HepG2 (cell line): ENCODE measurements at regions not wholly inside any gene's neighbourhood (a gene's known extent, or its start where the extent isn't known, plus 50 kb on each side); places are given as distances from the start of the nearest gene placed in this dataset.

Source experiments
- ATAC-seq: fragments of 200-7000 bp; cut with Tn5 transposase; 3 replicates; pipeline ENCODE4 v1.9.1; 2020; ENCODE audit warnings: mild to moderate bottlenecking, moderate library complexity
- BruUV-seq: library from RNA; stranded (reverse); fragments of 400-500 nt; replicated peaks from 2 replicates; lab custom pipeline; 2021; lab: Mats Ljungman, UMichigan
- CTCF ChIA-PET: fragments of 300-600 bp; formaldehyde crosslinking; extraction: SDS; loops from one replicate; lab custom pipeline; 2021; ENCODE audit warnings: low total read pairs, inconsistent platforms, low intra/inter-chr PET ratio; lab: Yijun Ruan, JAX
- POLR2A ChIA-PET: fragments of 350-600 bp; sonication (Branson Sonifier 250); formaldehyde crosslinking; loops from one replicate; lab custom pipeline; 2020; ENCODE audit warnings: antibody characterized with exemption, inconsistent platforms; lab: Yijun Ruan, JAX
- DNase-seq: peaks from one replicate; pipeline ENCODE4 v3.0.0-alpha.2; 2015; ENCODE audit warnings: low spot score
- FAIRE-seq: peaks from 3 replicates; lab custom pipeline; 2011; peaks lifted over from hg19 to GRCh38; lab: Jason Lieb, UNC
- H2AFZ ChIP-seq: one replicate; pipeline ENCODE4 v1.6.1; 2011; ENCODE audit warnings: low read length, inconsistent platforms
- H3K27ac ChIP-seq: fragments of 300-600 bp; 3 replicates; pipeline ENCODE4 v1.8.0; 2011; ENCODE audit warnings: mixed run types, mild to moderate bottlenecking, mixed read lengths, low read length, inconsistent platforms; ENCODE audit not compliant: insufficient read depth; ENCODE audit errors: extremely low read length
- H3K27me3 ChIP-seq, 2 experiments: fragments of 200-600 bp in 1 of 2; 2 replicates in 1 of 2; 3 replicates in 1 of 2; pipeline versions ENCODE4 v1.6.0 to v1.8.0; 2011; ENCODE audit warnings: low read length in 2 of 2, mild to moderate bottlenecking in 2 of 2, moderate library complexity in 2 of 2, inconsistent platforms in 1 of 2; ENCODE audit not compliant: insufficient read depth in 2 of 2, control insufficient read depth in 1 of 2
- H3K36me3 ChIP-seq, 2 experiments: fragments of 200-600 bp in 1 of 2; replicated peaks in 1 of 2; 2 replicates in 1 of 2; 3 replicates in 1 of 2; pipeline versions ENCODE4 v1.5.1 to v1.8.0; 2011; ENCODE audit warnings: low read length in 2 of 2, inconsistent platforms in 1 of 2; ENCODE audit not compliant: insufficient read depth in 2 of 2, control insufficient read depth in 1 of 2
- H3K4me1 ChIP-seq: 2 replicates; pipeline ENCODE4 v1.5.1; 2012; ENCODE audit warnings: low read length, inconsistent platforms; ENCODE audit not compliant: insufficient read depth
- H3K4me2 ChIP-seq: 2 replicates; pipeline ENCODE4 v1.6.0; 2011; ENCODE audit warnings: low read depth, low read length, inconsistent platforms
- H3K4me3 ChIP-seq, 3 experiments: fragments of 200-600 bp in 1 of 3; sonication (generic), shearing (Covaris generic) in 1 of 3; replicated peaks in 1 of 3; 2 replicates each; pipeline ENCODE4 v1.5.1; 2011 to 2016; ENCODE audit warnings: low read length in 3 of 3, inconsistent platforms in 2 of 3, low read depth in 2 of 3, mild to moderate bottlenecking in 2 of 3, control low read depth in 1 of 3, mixed read lengths in 1 of 3; ENCODE audit not compliant: insufficient read depth in 1 of 3
- H3K79me2 ChIP-seq: one replicate; pipeline ENCODE4 v1.6.1; 2011; ENCODE audit warnings: low read length, inconsistent platforms; ENCODE audit not compliant: insufficient read depth
- H3K9ac ChIP-seq: 2 replicates; pipeline ENCODE4 v1.6.0; 2011; ENCODE audit warnings: mild to moderate bottlenecking, low read depth, low read length, inconsistent platforms; ENCODE audit not compliant: insufficient read depth
- H3K9me3 ChIP-seq: 2 replicates; pipeline ENCODE4 v1.5.1; 2012; ENCODE audit warnings: mild to moderate bottlenecking, low read length
- H4K20me1 ChIP-seq: 2 replicates; pipeline ENCODE4 v1.6.0; 2011; ENCODE audit warnings: inconsistent platforms, mild to moderate bottlenecking, low read length, moderate library complexity; ENCODE audit not compliant: insufficient read depth
- DDIT3 ChIP-seq: sonication (generic); formaldehyde crosslinking; IDR thresholded peaks from 2 replicates; pipeline ENCODE4 v1.4.0; 2020; ENCODE audit warnings: mild to moderate bottlenecking, missing genetic modification reagents
- PBX3 ChIP-seq: sonication (generic); formaldehyde crosslinking; IDR thresholded peaks from 2 replicates; pipeline ENCODE4 v1.8.1; 2023; ENCODE audit warnings: missing genetic modification reagents, inconsistent platforms, borderline replicate concordance
- POGK ChIP-seq: sonication (generic); formaldehyde crosslinking; conservative IDR thresholded peaks from 2 replicates; pipeline ENCODE4 v1.8.0; 2022; ENCODE audit warnings: mild to moderate bottlenecking, moderate library complexity, missing genetic modification reagents
- SRSF4 ChIP-seq: fragments of 200-400 bp; formaldehyde crosslinking; IDR thresholded peaks from one replicate; pipeline ENCODE4 v1.6.1; 2018; ENCODE audit warnings: mild to moderate bottlenecking, low read depth, low read length, moderate library complexity; ENCODE audit not compliant: poor library complexity, severe bottlenecking
- TCF12 ChIP-seq, 2 experiments: fragments of 450-650 bp in 1 of 2; sonication (generic) in 1 of 2; formaldehyde crosslinking in 1 of 2; IDR thresholded peaks; 2 replicates each; pipeline versions ENCODE4 v1.6.1 to v1.8.0; 2017 to 2022; ENCODE audit warnings: antibody characterized with exemption in 1 of 2, mild to moderate bottlenecking in 1 of 2, missing genetic modification reagents in 1 of 2, moderate library complexity in 1 of 2
- XRCC5 ChIP-seq: fragments of 200-400 bp; formaldehyde crosslinking; optimal IDR thresholded peaks from 2 replicates; pipeline ENCODE3; 2017; ENCODE audit warnings: mild to moderate bottlenecking, low read length
- ZNF260 ChIP-seq: sonication (generic); formaldehyde crosslinking; IDR thresholded peaks from 2 replicates; pipeline ENCODE4 v1.4.0; 2020; ENCODE audit warnings: missing genetic modification reagents, low read depth, mild to moderate bottlenecking, borderline replicate concordance
- ZNF30 ChIP-seq: sonication (generic); formaldehyde crosslinking; IDR thresholded peaks from 2 replicates; pipeline ENCODE4 v1.5.0; 2020; ENCODE audit warnings: mild to moderate bottlenecking, missing genetic modification reagents
- ZNF317 ChIP-seq: sonication (generic); formaldehyde crosslinking; IDR thresholded peaks from 2 replicates; pipeline ENCODE4 v1.5.0; 2020; ENCODE audit warnings: mild to moderate bottlenecking, missing genetic modification reagents
- ZNF580 ChIP-seq: IDR thresholded peaks from 2 replicates; pipeline ENCODE4 v1.6.1; 2016; ENCODE audit warnings: low read depth, borderline replicate concordance
- ZNF788 ChIP-seq: sonication (generic); formaldehyde crosslinking; IDR thresholded peaks from 2 replicates; pipeline ENCODE4 v1.5.0; 2020; ENCODE audit warnings: mild to moderate bottlenecking, missing genetic modification reagents, borderline replicate concordance
- in situ Hi-C: cut with HindIII; loops from 2 replicates; pipeline ENCODE4 v1.10.0; 2017; ENCODE audit warnings: low pct_unique_long_range_greater_than_20kb; ENCODE audit not compliant: extremely low pct_ligation_motif_present
- intact Hi-C: fragments of 100-400 bp; cut with micrococcal nuclease; formaldehyde crosslinking; loops from one replicate; pipeline ENCODE4 v1.10.0; 2022; ENCODE audit not compliant: unreplicated experiment

- Histone ChIP-seq H3K9ac (no peak overlapping the region), H3K4me1 (no peaks in the 10 kb centered on the region), H3K4me2 (no peak overlapping the region), H3K27ac (no peak overlapping the region), H3K36me3 (no peaks in the 10 kb centered on the region), H3K4me3 (no peak overlapping the region), H3K79me2 (no peaks in the 10 kb centered on the region), H3K27me3 (no peaks in the 10 kb centered on the region), H2AFZ (no peak overlapping the region), H4K20me1 (no peaks in the 10 kb centered on the region), H3K9me3 (peaks cover 28% of the 10 kb centered on the region)
- intact Hi-C loops = no loop called here
- CTCF ChIA-PET = no interaction called here
- no peak for TF ChIP-seq ZNF580
- no peak for TF ChIP-seq ZNF788 (CRISPR knock-in tag)
- no peak for TF ChIP-seq TCF12 (IDR thresholded peaks at IDR 0.05)
- no peak for TF ChIP-seq TCF12 (CRISPR knock-in tag; IDR thresholded peaks at IDR 0.05)
- no peak for TF ChIP-seq PBX3 (CRISPR knock-in tag)
- TF ChIP-seq ZNF317 = no peak
- no peak for TF ChIP-seq POGK (CRISPR knock-in tag)
- TF ChIP-seq XRCC5 = no peak
- no peak for TF ChIP-seq ZNF260 (CRISPR knock-in tag)
- TF ChIP-seq ZNF30 (CRISPR knock-in tag) = no peak
- TF ChIP-seq DDIT3 (CRISPR knock-in tag) = no peak
- no peak for TF ChIP-seq SRSF4
- FAIRE-seq (no peak), DNase-seq (no peak), ATAC-seq (no peak)
- POLR2A ChIA-PET = no interaction called here
- BruUV-seq = no TSS peak
- in situ Hi-C loops = no loop called here
Observed at GRCh38 chr11:91813263-91813662, 411.4 kb upstream of the FAT3 start.
